ENCODE measurements at regions not wholly inside any gene's neighbourhood (a gene's known extent, or its start where the extent isn't known, plus 50 kb on each side); places are given as distances from the start of the nearest gene placed in this dataset.

GRCh38 chr5:109610581-109610980 lies 79.1 kb upstream of the MAN2A1 start:
- peaks cover 1% of the 10 kb centered on the region for H3K36me3 Mint-ChIP-seq (ENCODE audit: low read depth)
- DNase-seq (ENCODE audit: low spot score): no peak

DNA sequence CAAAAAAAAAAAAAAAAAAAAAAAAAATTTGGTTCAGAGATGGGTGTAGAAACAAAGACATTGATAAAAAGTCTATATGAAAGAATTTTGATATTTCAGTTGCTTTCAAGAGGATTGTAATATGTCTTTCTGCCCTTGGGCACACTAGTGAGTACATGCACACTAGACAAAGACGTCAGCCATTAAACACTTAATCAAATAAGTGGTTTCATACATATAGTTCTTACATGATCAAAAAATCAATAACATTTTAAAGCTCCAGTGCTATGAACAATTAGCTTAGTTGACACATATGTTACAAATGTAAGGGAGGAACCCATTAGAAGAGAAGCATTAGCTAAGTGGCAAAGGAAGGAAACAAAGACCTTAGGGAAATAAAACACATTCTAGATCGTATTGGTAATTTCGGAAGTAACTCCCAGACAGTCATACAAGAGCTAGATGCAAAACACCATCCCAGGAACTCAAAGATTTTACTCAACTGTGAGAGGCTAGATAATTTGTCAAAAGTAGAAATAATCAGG lies 84.5 kb upstream of the MAN2A1 start:
- DNase-seq (ENCODE audit: low spot score): no peak
- no peak for TF ChIP-seq CTCF (IDR thresholded peaks at IDR 0.05)
- Mint-ChIP-seq H3K4me3 (ENCODE audit: unreplicated experiment) (no peak overlapping the region), H3K36me3 (ENCODE audit: low read depth) (peaks cover 1% of the 10 kb centered on the region), H3K27ac (ENCODE audit: unreplicated experiment) (no peak overlapping the region), H3K9me3 (ENCODE audit: low read depth) (no peaks in the 10 kb centered on the region), H3K4me1 (ENCODE audit: low read depth) (peaks cover 5% of the 10 kb centered on the region), H3K27me3 (ENCODE audit: low read depth) (no peaks in the 10 kb centered on the region)

More at GRCh38 chr5:109610581-109610980, 79.1 kb upstream of the MAN2A1 start:
- no peaks in the 10 kb centered on the region for H3K9me3 Mint-ChIP-seq (ENCODE audit: low read depth)
- no peaks in the 10 kb centered on the region for H3K27me3 Mint-ChIP-seq (ENCODE audit: low read depth)
- no peak overlapping the region for H3K4me3 Mint-ChIP-seq (ENCODE audit: unreplicated experiment)
- no peak for TF ChIP-seq CTCF (IDR thresholded peaks at IDR 0.05)
- H3K27ac Mint-ChIP-seq (ENCODE audit: unreplicated experiment): no peak overlapping the region
- peaks cover 6% of the 10 kb centered on the region for H3K4me1 Mint-ChIP-seq (ENCODE audit: low read depth)

GRCh38 chr5:109604758-109605157 lies 85.0 kb upstream of the MAN2A1 start:
- Mint-ChIP-seq H3K4me3 (ENCODE audit: unreplicated experiment) (no peak overlapping the region), H3K36me3 (ENCODE audit: low read depth) (no peaks in the 10 kb centered on the region), H3K9me3 (ENCODE audit: low read depth) (no peaks in the 10 kb centered on the region), H3K4me1 (ENCODE audit: low read depth) (peaks cover 5% of the 10 kb centered on the region), H3K27ac (ENCODE audit: unreplicated experiment) (no peak overlapping the region), H3K27me3 (ENCODE audit: low read depth) (no peaks in the 10 kb centered on the region)
- DNase-seq (ENCODE audit: low spot score): no peak
- TF ChIP-seq CTCF (IDR thresholded peaks at IDR 0.05): no peak

GRCh38 chr5:109601736-109602135 lies 88.0 kb upstream of the MAN2A1 start:
- Mint-ChIP-seq H3K27me3 (ENCODE audit: low read depth) (no peaks in the 10 kb centered on the region), H3K36me3 (ENCODE audit: low read depth) (no peaks in the 10 kb centered on the region), H3K9me3 (ENCODE audit: low read depth) (no peaks in the 10 kb centered on the region), H3K4me1 (ENCODE audit: low read depth) (peaks cover 5% of the 10 kb centered on the region), H3K4me3 (ENCODE audit: unreplicated experiment) (no peak overlapping the region), H3K27ac (ENCODE audit: unreplicated experiment) (no peak overlapping the region)
- DNase-seq (ENCODE audit: low spot score): no peak
- TF ChIP-seq CTCF (IDR thresholded peaks at IDR 0.05): no peak

- Mint-ChIP-seq H3K4me3 (ENCODE audit: unreplicated experiment) (no peak overlapping the region), H3K27ac (ENCODE audit: unreplicated experiment) (no peak overlapping the region), H3K4me1 (ENCODE audit: low read depth) (no peaks in the 10 kb centered on the region), H3K9me3 (ENCODE audit: low read depth) (no peaks in the 10 kb centered on the region), H3K36me3 (ENCODE audit: low read depth) (no peaks in the 10 kb centered on the region), H3K27me3 (ENCODE audit: low read depth) (no peaks in the 10 kb centered on the region)
- no peak for DNase-seq (ENCODE audit: low spot score)
- no peak for TF ChIP-seq CTCF (IDR thresholded peaks at IDR 0.05)
These were observed 91.8 kb upstream of the MAN2A1 start for GRCh38 chr5:109597893-109598292.

Measured in chondrocyte (in vitro differentiated cells).